ENCODE measurements at regions not wholly inside any gene's neighbourhood (a gene's known extent, or its start where the extent isn't known, plus 50 kb on each side); places are given as distances from the start of the nearest gene placed in this dataset.

GRCh38 chr12:118690506-118690905 is 290.8 kb upstream of the SRRM4 start:
- no peak overlapping the region for H3K4me3 ChIP-seq
- TF ChIP-seq CTCF (IDR thresholded peaks at IDR 0.05): no peak
- H3K36me3 ChIP-seq (ENCODE audit: insufficient read depth in 1 of 2, low read depth in 1 of 2): no peaks in the 10 kb centered on the region
- no peaks in the 10 kb centered on the region for H3K4me1 ChIP-seq
- ATAC-seq: no peak
- no peak overlapping the region for H3K27ac ChIP-seq
- no peaks in the 10 kb centered on the region for H3K27me3 ChIP-seq (ENCODE audit: insufficient read depth in 3 of 3, low read length in 2 of 3)
- WGBS, 3 donors: 38 to 43% (median 39%) methylated on average over 3 of the region's 3 CpGs
- no peak for DNase-seq
- intact Hi-C loops (cut with DNase I): no loop called here
- H3K9me3 ChIP-seq: no peaks in the 10 kb centered on the region

GRCh38 chr12:118694128-118694775 is 287.1 kb upstream of the SRRM4 start:
- no peak overlapping the region for H3K27ac ChIP-seq
- no peaks in the 10 kb centered on the region for H3K36me3 ChIP-seq (ENCODE audit: insufficient read depth in 1 of 2, low read depth in 1 of 2)
- DNase-seq (no peak), ATAC-seq (no peak)
- H3K4me1 ChIP-seq: no peaks in the 10 kb centered on the region
- WGBS, 3 donors: 20 to 23% (median 21%) methylated on average over 11 of the region's 11 CpGs
- no peak for TF ChIP-seq CTCF (IDR thresholded peaks at IDR 0.05)
- no peaks in the 10 kb centered on the region for H3K27me3 ChIP-seq (ENCODE audit: insufficient read depth in 3 of 3, low read length in 2 of 3)
- intact Hi-C loops (cut with DNase I): no loop called here
- H3K4me3 ChIP-seq: no peak overlapping the region
- H3K9me3 ChIP-seq: no peaks in the 10 kb centered on the region

- H3K4me1 ChIP-seq: no peaks in the 10 kb centered on the region
- H3K36me3 ChIP-seq (ENCODE audit: insufficient read depth in 1 of 2, low read depth in 1 of 2): no peaks in the 10 kb centered on the region
- no peak overlapping the region for H3K27ac ChIP-seq
- no peak overlapping the region for H3K4me3 ChIP-seq
- no peaks in the 10 kb centered on the region for H3K9me3 ChIP-seq
- 53 to 65% (median 54%) methylated on average over 5 of the region's 5 CpGs for WGBS, 3 donors
- ATAC-seq (no peak), DNase-seq (no peak)
- no peak for TF ChIP-seq CTCF (IDR thresholded peaks at IDR 0.05)
- intact Hi-C loops (cut with DNase I): no loop called here
- H3K27me3 ChIP-seq (ENCODE audit: insufficient read depth in 3 of 3, low read length in 2 of 3): no peaks in the 10 kb centered on the region
Measured at GRCh38 chr12:118704527-118705241, 276.7 kb upstream of the SRRM4 start.

- no peaks in the 10 kb centered on the region for H3K9me3 ChIP-seq
- no peaks in the 10 kb centered on the region for H3K36me3 ChIP-seq (ENCODE audit: insufficient read depth in 1 of 2, low read depth in 1 of 2)
- no peak overlapping the region for H3K27ac ChIP-seq
- no peaks in the 10 kb centered on the region for H3K4me1 ChIP-seq
- intact Hi-C loops (cut with DNase I): no loop called here
- H3K4me3 ChIP-seq: no peak overlapping the region
- H3K27me3 ChIP-seq (ENCODE audit: insufficient read depth in 3 of 3, low read length in 2 of 3): no peaks in the 10 kb centered on the region
- TF ChIP-seq CTCF (IDR thresholded peaks at IDR 0.05): no peak
- ATAC-seq: no peak
- DNase-seq: no peak
Measured at GRCh38 chr12:118706437-118706836, 274.9 kb upstream of the SRRM4 start.

Data from psoas muscle (tissue), 7 donors.